DMS153 (cell line): ENCODE measurements at regions not wholly inside any gene's neighbourhood (a gene's known extent, or its start where the extent isn't known, plus 50 kb on each side); places are given as distances from the start of the nearest gene placed in this dataset.
A peak's percentile ranks its signal among the peaks of the same experiment; 100 is the strongest.

Experiments
- DNase-seq: peaks from one replicate; lab custom pipeline; 2025; lab: John Stamatoyannopoulos, UW

GRCh38 chr14:87725318-87725717 is 267.7 kb downstream of the GALC start:
- DNase-seq = no peak

GRCh38 chr14:87712396-87713090 is 280.4 kb downstream of the GALC start:
- DNase-seq = no peak

- DNase-seq = no peak
These were observed 287.5 kb downstream of the GALC start for GRCh38 chr14:87705439-87705896.

- no peak for DNase-seq
These were observed 294.5 kb downstream of the GALC start for GRCh38 chr14:87698481-87698880.

- no peak for DNase-seq
These were observed 296.5 kb downstream of the GALC start for GRCh38 chr14:87696485-87696884.

- DNase-seq = peak; percentile 2
These were observed 301.7 kb downstream of the GALC start for GRCh38 chr14:87691042-87691881.

GRCh38 chr14:87690076-87690613 is 302.8 kb downstream of the GALC start:
- no peak for DNase-seq

- DNase-seq = no peak
These were observed 304.5 kb downstream of the GALC start for GRCh38 chr14:87688524-87688923.

GRCh38 chr14:87687420-87687819 is 305.6 kb downstream of the GALC start:
- no peak for DNase-seq

DNA sequence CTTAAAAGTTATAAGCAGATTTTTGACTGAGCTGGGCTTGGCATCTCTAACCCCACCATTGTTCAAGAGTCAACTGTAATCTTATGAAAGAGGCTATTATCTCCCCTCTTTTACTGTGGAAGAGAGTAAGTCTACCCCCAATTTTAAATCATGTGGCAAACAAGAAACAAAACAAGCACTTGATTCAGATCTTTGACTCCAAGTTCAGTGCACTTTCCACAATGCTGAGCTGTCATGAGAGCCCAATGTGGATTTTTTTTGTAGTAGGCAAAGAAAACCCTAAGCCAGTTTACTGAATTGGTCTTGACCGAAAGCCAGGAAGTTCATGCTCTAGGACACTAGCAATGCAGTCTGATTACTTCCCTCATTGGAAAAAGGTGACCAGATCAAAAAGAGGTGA is 306.2 kb downstream of the GALC start:
- no peak for DNase-seq

GRCh38 chr14:87679866-87680265 is 313.1 kb downstream of the GALC start:
- no peak for DNase-seq

DNA sequence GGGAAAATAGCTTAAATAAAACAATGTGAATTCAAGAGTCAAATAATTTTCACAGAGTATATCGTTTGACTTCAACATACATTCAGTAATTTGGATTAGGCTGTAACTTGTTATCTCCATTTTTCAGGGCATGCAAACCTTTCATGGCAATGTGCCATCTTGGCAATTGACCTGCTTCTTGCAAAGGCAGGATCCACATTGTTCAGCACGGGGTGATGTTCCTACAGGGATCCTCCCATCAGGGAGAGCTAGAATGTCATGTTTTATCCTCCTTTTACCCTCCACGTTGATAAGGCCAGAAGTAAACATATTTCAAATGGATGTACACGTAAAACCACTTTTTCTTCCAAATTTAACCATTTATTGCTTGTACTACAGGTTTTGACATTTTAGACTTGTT is 314.4 kb downstream of the GALC start:
- DNase-seq = no peak

DNA sequence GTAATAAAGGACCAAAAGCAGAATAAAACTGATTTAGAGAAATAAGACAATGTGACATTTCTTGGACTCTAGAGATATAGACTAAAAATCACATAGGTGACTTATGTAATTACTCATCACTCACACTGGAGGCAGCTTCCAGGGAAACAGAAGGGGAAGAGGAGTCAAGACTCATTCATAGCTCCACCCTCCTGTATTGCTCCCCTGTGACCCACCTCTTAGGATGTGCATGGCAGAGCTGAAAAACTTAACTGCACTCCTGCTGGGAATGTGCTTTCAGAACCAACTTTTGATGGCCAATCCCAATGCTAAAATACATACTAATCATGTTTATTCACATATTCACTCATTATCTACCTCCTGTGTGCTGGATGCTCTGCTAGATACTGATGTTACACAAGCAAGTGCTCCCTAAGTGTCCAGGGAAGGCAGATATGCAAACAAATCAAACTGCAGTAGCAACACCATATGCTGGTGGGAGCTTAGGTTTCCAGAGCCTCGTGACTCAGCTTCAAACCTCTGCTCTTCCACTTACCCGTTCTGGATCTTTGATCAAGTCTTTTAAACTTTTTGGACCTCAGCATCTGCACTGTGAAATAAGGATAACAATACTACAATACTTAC is 316.1 kb downstream of the GALC start:
- DNase-seq = no peak

DNA sequence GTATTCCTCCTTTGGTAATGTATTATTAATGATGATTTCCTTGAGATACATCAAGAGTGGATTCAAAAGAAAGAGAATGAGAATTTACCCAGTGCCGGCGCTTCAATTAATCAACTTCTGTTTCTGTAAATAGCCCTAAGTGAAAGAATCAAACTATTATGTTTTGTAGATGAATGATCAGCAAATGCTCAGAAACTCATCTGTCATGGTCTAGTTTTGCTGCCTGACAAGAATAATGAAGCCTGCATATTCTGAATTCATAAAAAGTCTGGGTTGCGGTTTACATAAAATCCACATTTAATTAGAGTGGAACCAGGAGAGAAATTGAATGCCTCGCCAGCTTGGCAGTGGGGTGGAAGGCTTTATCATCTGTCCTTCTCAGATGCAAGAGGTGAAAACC is 325.3 kb downstream of the GALC start:
- no peak for DNase-seq

GRCh38 chr14:87656315-87656714 is 336.7 kb downstream of the GALC start:
- no peak for DNase-seq

- DNase-seq = no peak
These were observed 340.7 kb downstream of the GALC start for GRCh38 chr14:87652278-87652677.

GRCh38 chr14:87644689-87645088 is 348.3 kb downstream of the GALC start:
- no peak for DNase-seq

DNA sequence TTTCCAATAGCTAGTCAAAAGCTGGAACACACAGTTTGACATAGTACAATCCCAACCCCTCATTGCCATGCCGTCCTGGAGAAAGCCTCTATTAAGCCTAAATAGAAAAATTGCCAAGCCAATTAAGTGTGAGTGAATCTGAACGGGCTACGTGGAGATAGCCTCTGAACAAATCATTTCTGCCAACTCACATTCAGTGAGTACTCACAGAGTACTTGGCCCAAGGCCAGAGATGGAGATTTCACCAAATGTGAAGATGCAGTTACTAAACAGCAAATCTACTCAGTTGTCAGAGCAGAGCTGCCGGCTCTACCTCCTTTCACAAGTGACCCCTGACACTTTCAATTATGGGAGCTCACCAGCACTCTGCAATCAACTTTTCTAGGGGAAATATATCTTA is 350.0 kb downstream of the GALC start:
- no peak for DNase-seq

DNA sequence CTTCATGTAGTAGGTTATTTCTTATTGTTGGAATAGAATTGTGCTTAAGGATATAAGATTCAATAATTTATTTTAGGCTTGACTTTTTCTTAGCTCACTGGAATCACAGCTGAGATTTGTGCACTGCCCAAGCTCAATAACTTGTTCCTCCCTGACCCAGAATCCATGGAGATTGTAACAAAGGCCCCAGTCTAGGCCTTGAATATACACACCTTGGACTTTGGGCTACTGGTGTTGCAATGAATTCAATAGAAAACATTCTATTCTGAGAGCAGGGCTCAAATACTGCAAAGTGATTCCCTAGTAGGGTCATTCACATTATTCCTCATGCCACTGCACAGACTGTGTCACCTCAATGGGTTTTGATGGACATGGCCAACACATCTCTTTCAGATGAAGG is 352.4 kb downstream of the GALC start:
- no peak for DNase-seq

GRCh38 chr14:87638196-87638595 is 354.8 kb downstream of the GALC start:
- no peak for DNase-seq

- no peak for DNase-seq
These were observed 357.5 kb downstream of the GALC start for GRCh38 chr14:87635442-87635841.

DNA sequence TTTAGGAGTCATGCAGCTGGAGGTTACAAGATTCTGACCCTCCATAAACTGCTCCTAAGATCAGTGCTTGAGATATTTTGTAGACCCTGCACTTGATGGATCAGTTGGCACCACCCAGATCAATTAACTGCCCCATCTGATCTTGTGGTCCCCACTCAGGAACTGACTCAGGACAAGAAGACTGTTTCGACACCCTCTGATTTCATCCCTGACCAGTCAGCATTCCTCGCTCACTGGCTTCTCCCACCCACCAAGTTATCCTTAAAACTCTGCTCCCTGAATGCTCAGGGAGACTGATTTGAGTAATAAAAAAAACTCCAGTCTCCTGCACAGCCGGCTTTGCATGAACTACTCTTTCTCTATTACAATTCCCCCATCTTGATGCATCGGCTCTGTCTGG is 360.2 kb downstream of the GALC start:
- DNase-seq = no peak

GRCh38 chr14:87630846-87631245 is 362.1 kb downstream of the GALC start:
- no peak for DNase-seq
